GM12878 (cell line): ENCODE measurements at regions not wholly inside any gene's neighbourhood (a gene's known extent, or its start where the extent isn't known, plus 50 kb on each side); places are given as distances from the start of the nearest gene placed in this dataset.

Source experiments
- ATAC-seq: fragments of 200-7000 bp; cut with Tn5 transposase; 3 replicates; pipeline ENCODE4 v1.9.1; 2020; ENCODE audit warnings: mild to moderate bottlenecking, moderate library complexity
- BruUV-seq: library from RNA; stranded (reverse); fragments of 400-500 nt; replicated peaks from 2 replicates; lab custom pipeline; 2021; lab: Mats Ljungman, UMichigan
- CTCF ChIA-PET: fragments of 300-600 bp; sonication (Branson Sonifier 250); formaldehyde crosslinking; extraction: SDS; loops from one replicate; lab custom pipeline; 2021; ENCODE audit warnings: inconsistent platforms; lab: Yijun Ruan, JAX
- POLR2A ChIA-PET: fragments of 350-600 bp; formaldehyde crosslinking; extraction: SDS; loops from one replicate; lab custom pipeline; 2021; ENCODE audit warnings: inconsistent platforms; lab: Charles Lee
- RAD21 ChIA-PET: fragments of 300-600 bp; sonication (Branson Sonifier 250); formaldehyde crosslinking; loops from one replicate; lab custom pipeline; 2023; ENCODE audit warnings: antibody characterized with exemption; ENCODE audit not compliant: unreplicated experiment; lab: Charles Lee
- SMC1A ChIA-PET: fragments of 300-600 bp; sonication (Branson Sonifier 250); formaldehyde crosslinking; loops from one replicate; lab custom pipeline; 2023; ENCODE audit not compliant: unreplicated experiment, uncharacterized antibody; lab: Charles Lee
- DNase-seq: peaks from one replicate; pipeline ENCODE4 v3.0.0-alpha.2; 2011; ENCODE audit warnings: low read depth, low spot score
- FAIRE-seq: peaks from 3 replicates; lab custom pipeline; 2011; peaks lifted over from hg19 to GRCh38; lab: Jason Lieb, UNC
- H2AFZ ChIP-seq: 2 replicates; pipeline ENCODE4 v1.6.0; 2011; ENCODE audit warnings: low read depth, low read length, control low read depth; ENCODE audit not compliant: control insufficient read depth
- H3K27ac ChIP-seq: 2 replicates; pipeline ENCODE4 v1.5.1; 2011; ENCODE audit warnings: control low read depth; ENCODE audit not compliant: control insufficient read depth, insufficient read depth
- H3K27me3 ChIP-seq, 2 experiments: replicated peaks in 1 of 2; 2 replicates each; pipeline versions ENCODE4 v1.6.0 to v1.6.1; 2011; ENCODE audit warnings: low read length in 1 of 2; ENCODE audit not compliant: control insufficient read depth in 2 of 2, insufficient read depth in 2 of 2
- H3K36me3 ChIP-seq, 2 experiments: 2 replicates each; pipeline ENCODE4 v1.5.1; 2011; ENCODE audit warnings: low read length in 1 of 2; ENCODE audit not compliant: control insufficient read depth in 2 of 2, insufficient read depth in 2 of 2
- H3K4me1 ChIP-seq: 2 replicates; pipeline ENCODE4 v1.6.1; 2011; ENCODE audit warnings: mild to moderate bottlenecking, low read length, moderate library complexity, mixed read lengths; ENCODE audit not compliant: control insufficient read depth, insufficient read depth
- H3K4me2 ChIP-seq: 2 replicates; pipeline ENCODE4 v1.6.0; 2011; ENCODE audit warnings: control low read depth; ENCODE audit not compliant: control insufficient read depth, insufficient read depth
- H3K4me3 ChIP-seq: fragments of 200-600 bp; sonication (generic); 2 replicates; pipeline ENCODE4 v1.5.1; 2016
- H3K79me2 ChIP-seq: 2 replicates; pipeline ENCODE4 v1.6.0; 2011; ENCODE audit warnings: low read length; ENCODE audit not compliant: control insufficient read depth, insufficient read depth
- H3K9ac ChIP-seq: 2 replicates; pipeline ENCODE4 v1.8.0; 2011; ENCODE audit warnings: low read length, control low read depth, mixed read lengths; ENCODE audit not compliant: control insufficient read depth, insufficient read depth
- H3K9me3 ChIP-seq: replicated peaks from 3 replicates; pipeline ENCODE4 v1.5.1; 2011; ENCODE audit warnings: mild to moderate bottlenecking, low read length; ENCODE audit not compliant: control insufficient read depth, insufficient read depth
- H4K20me1 ChIP-seq: 2 replicates; pipeline ENCODE4 v1.6.0; 2011; ENCODE audit not compliant: control insufficient read depth, insufficient read depth
- EP300 ChIP-seq, 2 experiments: fragments of 150-350 bp in 1 of 2; IDR thresholded peaks; 2 replicates each; pipeline ENCODE4 v1.6.1; 2011 to 2012; ENCODE audit warnings: low read depth in 2 of 2, low read length in 2 of 2, borderline replicate concordance in 1 of 2, improper control_type of control experiment in 1 of 2, inconsistent platforms in 1 of 2; ENCODE audit not compliant: control insufficient read depth in 1 of 2
- GATAD2B ChIP-seq: fragments of 450-650 bp; conservative IDR thresholded peaks from 2 replicates; pipeline ENCODE4 v1.6.1; 2017; ENCODE audit warnings: low read depth, mild to moderate bottlenecking, moderate library complexity
- IKZF2 ChIP-seq, 2 experiments: fragments of 450-650 bp; IDR thresholded peaks; 2 replicates each; pipeline ENCODE4 v1.6.1; 2017; ENCODE audit warnings: mild to moderate bottlenecking in 2 of 2, moderate library complexity in 2 of 2
- IRF4 ChIP-seq: IDR thresholded peaks from 2 replicates; pipeline ENCODE4 v1.6.1; 2011; ENCODE audit warnings: low read depth, low read length
- MEF2A ChIP-seq: IDR thresholded peaks from 2 replicates; pipeline ENCODE4 v1.6.1; 2011; ENCODE audit warnings: low read depth, mild to moderate bottlenecking, low read length, moderate library complexity; ENCODE audit not compliant: insufficient read depth
- POLR2AphosphoS5 ChIP-seq: IDR thresholded peaks from 2 replicates; pipeline ENCODE4 v1.6.1; 2011; ENCODE audit warnings: mild to moderate bottlenecking, low read length, inconsistent platforms
- RCOR1 ChIP-seq: conservative IDR thresholded peaks from 2 replicates; pipeline ENCODE4 v1.6.1; 2012; ENCODE audit warnings: low read depth, low read length, improper control_type of control experiment
- RUNX3 ChIP-seq: IDR thresholded peaks from 2 replicates; pipeline ENCODE4 v1.6.1; 2012; ENCODE audit warnings: low read length, inconsistent platforms
- SPI1 ChIP-seq: IDR thresholded peaks from 2 replicates; pipeline ENCODE4 v1.6.1; 2011; ENCODE audit warnings: low read depth, mild to moderate bottlenecking, low read length, moderate library complexity, borderline replicate concordance; ENCODE audit not compliant: insufficient read depth
- YY1 ChIP-seq: IDR thresholded peaks from 2 replicates; pipeline ENCODE4 v1.6.1; 2011; ENCODE audit warnings: low read depth, mild to moderate bottlenecking, low read length
- WGBS: methylation state at CpG from one replicate; pipeline ENCODE4 v1.1.6; 2016; ENCODE audit warnings: low lambda C conversion rate; ENCODE audit not compliant: insufficient replicate concordance, insufficient coverage; ENCODE audit errors: missing lambda C conversion rate; 5-methylcytosine and 5-hydroxymethylcytosine counted together
- in situ Hi-C: fragments of 300-500 bp; cut with MboI; formaldehyde crosslinking; loops from 9 replicates; pipeline ENCODE4 v1.14.3; 2018; ENCODE audit warnings: mixed read lengths
- intact Hi-C: fragments of 100-400 bp; cut with micrococcal nuclease; formaldehyde crosslinking; loops from one replicate; pipeline ENCODE4 v1.14.2; 2022; ENCODE audit not compliant: unreplicated experiment

- no peak for TF ChIP-seq RCOR1
- no peak for TF ChIP-seq GATAD2B
- no peak for TF ChIP-seq MEF2A
- TF ChIP-seq IRF4 = no peak
- TF ChIP-seq YY1 = no peak
- TF ChIP-seq IKZF2 (IDR thresholded peaks at IDR 0.05) = no peak
- TF ChIP-seq POLR2AphosphoS5 = no peak
Observed at GRCh38 chr1:187283984-187284383, 455.2 kb downstream of the PLA2G4A start (continued).

- H3K9me3 ChIP-seq = no peaks in the 10 kb centered on the region
- ChIA-PET POLR2A (interaction anchor here (0.6 kb wide), 1 partner anchor 113 kb away, joined by 4 read pairs; no protein-coding TSS in a partner anchor), RAD21 (no interaction called here), CTCF (no interaction called here), SMC1A (no interaction called here)
- ATAC-seq (no peak), DNase-seq (no peak), FAIRE-seq (no peak)
- intact Hi-C loops (no loop called here), in situ Hi-C loops (no loop called here)
- no peak overlapping the region for H3K4me2 ChIP-seq
- no peaks in the 10 kb centered on the region for H3K79me2 ChIP-seq
- TF ChIP-seq RUNX3 (peak; percentile 8; the same call in 1 of the 2 replicates), EP300 (IDR thresholded peaks at IDR 0.05; ENCODE audit: borderline replicate concordance in 1 of 2, control insufficient read depth in 1 of 2, low read depth in 2 of 2, low read length in 2 of 2) (no peak), SPI1 (peak; percentile 52; the same call in 1 of the 2 replicates)
- no TSS peak for BruUV-seq
- no peak overlapping the region for H3K27ac ChIP-seq
- H4K20me1 ChIP-seq = no peaks in the 10 kb centered on the region
- H3K36me3 ChIP-seq = no peaks in the 10 kb centered on the region
- H2AFZ ChIP-seq = no peak overlapping the region
- 52% methylated on average over 3 of the region's 3 CpGs for WGBS
- H3K27me3 ChIP-seq = no peaks in the 10 kb centered on the region
- H3K9ac ChIP-seq = no peak overlapping the region
- H3K4me3 ChIP-seq = no peak overlapping the region
- H3K4me1 ChIP-seq = no peaks in the 10 kb centered on the region
Observed at GRCh38 chr1:187294421-187295201, 465.9 kb downstream of the PLA2G4A start.
